HFFc6 (cell line): ENCODE measurements at regions not wholly inside any gene's neighbourhood (a gene's known extent, or its start where the extent isn't known, plus 50 kb on each side); places are given as distances from the start of the nearest gene placed in this dataset.
"Not testable (repeated sequence)": the region's sequence is repeated elsewhere in the genome, so short reads cannot be mapped to it uniquely, and the experiment has no call there.

Source experiments
- DNase-seq: peaks from one replicate; pipeline ENCODE4 v3.0.0-alpha.2; 2018
- H3K27ac Mint-ChIP-seq: 2 replicates; pipeline ENCODE4 v1.8.0; 2020; ENCODE audit warnings: mild to moderate bottlenecking, mixed read lengths
- H3K27me3 Mint-ChIP-seq: 2 replicates; pipeline ENCODE4 v1.8.0; 2021; ENCODE audit warnings: mild to moderate bottlenecking, moderate library complexity, mixed read lengths; ENCODE audit not compliant: insufficient read depth
- H3K36me3 Mint-ChIP-seq: 2 replicates; pipeline ENCODE4 v1.8.0; 2021; ENCODE audit warnings: low read depth, mixed read lengths
- H3K4me1 Mint-ChIP-seq: 2 replicates; pipeline ENCODE4 v1.8.0; 2020; ENCODE audit warnings: low read depth, mixed read lengths
- H3K4me3 Mint-ChIP-seq: 2 replicates; pipeline ENCODE4 v1.8.0; 2020; ENCODE audit warnings: mild to moderate bottlenecking, moderate library complexity, mixed read lengths
- H3K9me3 Mint-ChIP-seq: 2 replicates; pipeline ENCODE4 v1.8.0; 2020; ENCODE audit warnings: mild to moderate bottlenecking, mixed read lengths
- CTCF ChIP-seq: fragments of 200-600 bp; sonication (generic); IDR thresholded peaks from 2 replicates; pipeline ENCODE4 v1.5.0; 2021; ENCODE audit warnings: antibody characterized with exemption, mild to moderate bottlenecking

- Mint-ChIP-seq H3K4me1 (no peaks in the 10 kb centered on the region), H3K4me3 (no peak overlapping the region), H3K36me3 (no peaks in the 10 kb centered on the region; the same call in 1 of the 2 replicates), H3K27ac (no peak overlapping the region), H3K9me3 (peaks cover 27% of the 10 kb centered on the region), H3K27me3 (no peaks in the 10 kb centered on the region)
- no peak for TF ChIP-seq CTCF
- no peak for DNase-seq
Measured at GRCh38 chr14:21866479-21866878, 192.9 kb upstream of the OR4E1 start.

GRCh38 chr14:21863289-21863688 is 189.7 kb upstream of the OR4E1 start:
- Mint-ChIP-seq H3K36me3 (no peaks in the 10 kb centered on the region), H3K4me3 (no peak overlapping the region), H3K27ac (no peak overlapping the region), H3K27me3 (no peaks in the 10 kb centered on the region), H3K4me1 (no peaks in the 10 kb centered on the region), H3K9me3 (peaks cover 32% of the 10 kb centered on the region)
- no peak for TF ChIP-seq CTCF
- DNase-seq, result no peak

- no peaks in the 10 kb centered on the region for H3K4me1 Mint-ChIP-seq
- H3K9me3 Mint-ChIP-seq, result peaks cover 35% of the 10 kb centered on the region
- no peak overlapping the region for H3K4me3 Mint-ChIP-seq
- no peaks in the 10 kb centered on the region for H3K36me3 Mint-ChIP-seq
- no peak for TF ChIP-seq CTCF
- DNase-seq, result no peak
- no peak overlapping the region for H3K27ac Mint-ChIP-seq
- H3K27me3 Mint-ChIP-seq, result no peaks in the 10 kb centered on the region
Measured at GRCh38 chr14:21861153-21861552, 187.5 kb upstream of the OR4E1 start.

DNA sequence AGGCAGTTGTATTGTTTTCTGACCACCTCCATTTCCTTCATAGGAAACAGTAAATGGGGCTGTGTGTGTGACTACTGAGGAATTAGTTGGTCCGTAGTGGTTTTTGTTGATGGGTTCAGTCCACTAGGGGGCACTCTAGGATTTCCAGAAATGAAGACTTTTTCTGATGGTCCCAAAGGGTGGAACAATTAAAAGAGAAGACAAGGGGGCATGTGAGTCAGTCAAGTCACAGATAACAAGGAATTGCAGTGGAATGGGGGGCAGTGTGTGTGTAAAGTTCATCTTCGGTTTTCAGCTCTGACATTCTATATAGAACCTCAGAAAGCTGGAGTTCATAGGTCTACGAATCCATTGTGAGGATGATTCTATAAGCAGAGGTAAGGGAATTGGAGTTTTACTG is 186.6 kb upstream of the OR4E1 start:
- H3K9me3 Mint-ChIP-seq, result peaks cover 36% of the 10 kb centered on the region
- no peaks in the 10 kb centered on the region for H3K4me1 Mint-ChIP-seq
- H3K27me3 Mint-ChIP-seq, result no peaks in the 10 kb centered on the region
- TF ChIP-seq CTCF, result peak; percentile 51
- no peaks in the 10 kb centered on the region for H3K36me3 Mint-ChIP-seq
- H3K4me3 Mint-ChIP-seq, result no peak overlapping the region
- no peak for DNase-seq
- no peak overlapping the region for H3K27ac Mint-ChIP-seq

- Mint-ChIP-seq H3K27me3 (no peaks in the 10 kb centered on the region; the same call in 1 of the 2 replicates), H3K4me1 (no peaks in the 10 kb centered on the region), H3K4me3 (no peak overlapping the region), H3K36me3 (no peaks in the 10 kb centered on the region), H3K9me3 (peaks cover 56% of the 10 kb centered on the region), H3K27ac (no peak overlapping the region)
- DNase-seq, result no peak
- no peak for TF ChIP-seq CTCF
Measured at GRCh38 chr14:21852775-21853174, 179.2 kb upstream of the OR4E1 start.

GRCh38 chr14:21852061-21852664 is 178.5 kb upstream of the OR4E1 start:
- DNase-seq, result peak; percentile 0
- Mint-ChIP-seq H3K9me3 (peaks cover 56% of the 10 kb centered on the region), H3K4me1 (no peaks in the 10 kb centered on the region), H3K36me3 (no peaks in the 10 kb centered on the region), H3K27ac (no peak overlapping the region), H3K4me3 (no peak overlapping the region), H3K27me3 (no peaks in the 10 kb centered on the region; the same call in 1 of the 2 replicates)
- peak; percentile 64; the same call in 1 of the 2 replicates for TF ChIP-seq CTCF

- not testable (repeated sequence) for H3K4me3 Mint-ChIP-seq, H3K36me3 Mint-ChIP-seq, H3K27ac Mint-ChIP-seq, H3K27me3 Mint-ChIP-seq, DNase-seq, H3K4me1 Mint-ChIP-seq
- H3K9me3 Mint-ChIP-seq, result peaks cover 57% of the 10 kb centered on the region
Measured at GRCh38 chr14:21846902-21847301, 173.3 kb upstream of the OR4E1 start.
